Heart left ventricle (tissue), 13 donors: ENCODE measurements at regions not wholly inside any gene's neighbourhood (a gene's known extent, or its start where the extent isn't known, plus 50 kb on each side); places are given as distances from the start of the nearest gene placed in this dataset.

Source experiments
- POLR2A ChIP-seq, 2 donors: fragments of 450-650 bp; IDR thresholded peaks; one replicate each; pipeline ENCODE4 v1.6.1; 2017; ENCODE audit warnings: antibody characterized with exemption in 2 of 2, mild to moderate bottlenecking in 2 of 2, moderate library complexity in 2 of 2
- TF ChIP-seq, protein P1 (sequence below), 12 donors: fragments of 200-600 bp; sonication (generic) in 4 of 12; IDR thresholded peaks; one replicate each; pipeline versions ENCODE4 v1.5.0 to v1.8.0; 2018 to 2022; ENCODE audit warnings: antibody characterized with exemption in 12 of 12, mild to moderate bottlenecking in 5 of 12
- donor health status: ischemic (EF 13 %, LVEDD 7.1; RV severe dilation, severe dysfunction).
- donor health status: DM: no; HTN: yes; CAD: no.
- donor health status: DM: no; HTN: no; CAD: no.
- donor health status: ischemic (EF 25% LVEDD 6.9; RV normal size, moderate dysfunction).
- donor health status: ischemic (EF 25% LVEDD 5.7; RV mildly dilated, moderate dysfunction).
- donor health status: ischemic (EF 35%, LVEDD 5.7; RV mildly dilated, moderate dysfunction).
- donor health status: nonischemic (EF 11% LVEDD 7.7; RV severe dilation, severe dysfunction).
- donor health status: DM: yes; HTN: yes; CAD: no.
- donor health status: PGD.
- donor health status: ischemic (EF 29% LVEDD 5.4; RV normal size, mild dysfunction).
- donor health status: nonischemic (EF 23%, LVEDD 6.1; RV moderate dilation, normal function).

- no peak for TF ChIP-seq POLR2A (IDR thresholded peaks at IDR 0.05)
- TF ChIP-seq, protein P1, sequence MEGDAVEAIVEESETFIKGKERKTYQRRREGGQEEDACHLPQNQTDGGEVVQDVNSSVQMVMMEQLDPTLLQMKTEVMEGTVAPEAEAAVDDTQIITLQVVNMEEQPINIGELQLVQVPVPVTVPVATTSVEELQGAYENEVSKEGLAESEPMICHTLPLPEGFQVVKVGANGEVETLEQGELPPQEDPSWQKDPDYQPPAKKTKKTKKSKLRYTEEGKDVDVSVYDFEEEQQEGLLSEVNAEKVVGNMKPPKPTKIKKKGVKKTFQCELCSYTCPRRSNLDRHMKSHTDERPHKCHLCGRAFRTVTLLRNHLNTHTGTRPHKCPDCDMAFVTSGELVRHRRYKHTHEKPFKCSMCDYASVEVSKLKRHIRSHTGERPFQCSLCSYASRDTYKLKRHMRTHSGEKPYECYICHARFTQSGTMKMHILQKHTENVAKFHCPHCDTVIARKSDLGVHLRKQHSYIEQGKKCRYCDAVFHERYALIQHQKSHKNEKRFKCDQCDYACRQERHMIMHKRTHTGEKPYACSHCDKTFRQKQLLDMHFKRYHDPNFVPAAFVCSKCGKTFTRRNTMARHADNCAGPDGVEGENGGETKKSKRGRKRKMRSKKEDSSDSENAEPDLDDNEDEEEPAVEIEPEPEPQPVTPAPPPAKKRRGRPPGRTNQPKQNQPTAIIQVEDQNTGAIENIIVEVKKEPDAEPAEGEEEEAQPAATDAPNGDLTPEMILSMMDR (IDR thresholded peaks at IDR 0.05) = no peak
Observed at GRCh38 chr20:60065741-60066437, 107.7 kb downstream of the CDH26 start.
